ENCODE measurements at regions not wholly inside any gene's neighbourhood (a gene's known extent, or its start where the extent isn't known, plus 50 kb on each side); places are given as distances from the start of the nearest gene placed in this dataset.

GRCh38 chr5:155839251-155840037 lies 487.5 kb upstream of the SGCD start:
- no peak for TF ChIP-seq CTCF (IDR thresholded peaks at IDR 0.05; ENCODE audit: low read depth, low read length)
- no peak for DNase-seq (ENCODE audit: extremely low read depth, low read depth)

- DNase-seq (ENCODE audit: extremely low read depth, low read depth): no peak
- TF ChIP-seq CTCF (IDR thresholded peaks at IDR 0.05; ENCODE audit: low read depth, low read length): no peak
These were observed 482.4 kb upstream of the SGCD start for GRCh38 chr5:155844542-155844941.

- no peak for DNase-seq (ENCODE audit: extremely low read depth, low read depth)
- TF ChIP-seq CTCF (IDR thresholded peaks at IDR 0.05; ENCODE audit: low read depth, low read length): no peak
These were observed 476.6 kb upstream of the SGCD start for GRCh38 chr5:155850370-155850769.

- DNase-seq (ENCODE audit: extremely low read depth, low read depth): no peak
- no peak for TF ChIP-seq CTCF (IDR thresholded peaks at IDR 0.05; ENCODE audit: low read depth, low read length)
These were observed 460.0 kb upstream of the SGCD start for GRCh38 chr5:155866971-155867370.

- TF ChIP-seq CTCF (IDR thresholded peaks at IDR 0.05; ENCODE audit: low read depth, low read length): no peak
- DNase-seq (ENCODE audit: extremely low read depth, low read depth): no peak
These were observed 459.4 kb upstream of the SGCD start for GRCh38 chr5:155867522-155868088.

- no peak for TF ChIP-seq CTCF (IDR thresholded peaks at IDR 0.05; ENCODE audit: low read depth, low read length)
- DNase-seq (ENCODE audit: extremely low read depth, low read depth): no peak
These were observed 456.3 kb upstream of the SGCD start for GRCh38 chr5:155870636-155871035.

- no peak for TF ChIP-seq CTCF (IDR thresholded peaks at IDR 0.05; ENCODE audit: low read depth, low read length)
- no peak for DNase-seq (ENCODE audit: extremely low read depth, low read depth)
These were observed 455.3 kb upstream of the SGCD start for GRCh38 chr5:155871623-155872022.

Measured in AG09319 (cell line).